ENCODE measurements at regions not wholly inside any gene's neighbourhood (a gene's known extent, or its start where the extent isn't known, plus 50 kb on each side); places are given as distances from the start of the nearest gene placed in this dataset.

DNA sequence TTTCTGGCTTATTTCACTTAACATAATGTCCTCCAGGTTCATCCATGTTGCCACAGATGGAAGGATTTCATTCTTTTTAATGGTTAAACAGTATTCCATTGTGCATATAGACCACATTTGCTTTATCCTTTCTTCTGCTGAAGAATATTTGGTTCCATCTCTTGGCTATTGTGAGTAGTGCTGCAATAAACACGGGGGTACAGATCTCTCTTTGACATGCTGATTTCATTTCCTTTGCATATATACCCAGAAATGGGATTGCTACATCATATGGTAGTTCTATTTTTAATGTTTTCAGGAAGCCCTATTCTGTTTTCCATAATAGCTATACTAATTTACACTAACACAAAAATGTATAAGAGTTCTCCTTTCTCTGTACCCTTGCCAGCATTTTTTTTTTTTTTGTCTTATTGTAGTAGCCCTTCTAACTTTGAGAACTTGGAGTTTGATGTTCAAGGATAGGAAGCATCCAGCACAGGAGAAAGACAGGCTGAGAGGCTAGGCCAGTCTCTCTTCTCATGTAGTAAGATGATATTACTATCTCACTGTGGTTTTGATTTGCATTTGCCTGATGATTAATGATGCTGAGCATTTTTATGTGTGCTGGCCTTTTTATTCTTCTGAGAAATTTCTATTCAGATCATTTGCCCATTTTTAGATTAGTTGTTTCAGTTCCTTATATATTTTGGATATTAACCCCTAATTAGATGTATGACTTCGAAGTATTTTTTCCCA is 592.2 kb upstream of the ZNF608 start:
- TF ChIP-seq POLR2A (IDR thresholded peaks at IDR 0.05; ENCODE audit: low read depth, low read length), result no peak
- no peak for TF ChIP-seq POLR2AphosphoS5 (IDR thresholded peaks at IDR 0.05; ENCODE audit: low read depth, low read length)

Measured in GM12892 (cell line).